ENCODE measurements at regions not wholly inside any gene's neighbourhood (a gene's known extent, or its start where the extent isn't known, plus 50 kb on each side); places are given as distances from the start of the nearest gene placed in this dataset.
A peak's percentile ranks its signal among the peaks of the same experiment; 100 is the strongest.

- DNase-seq = no peak
Measured at GRCh38 chr7:88509341-88509740, 202.6 kb upstream of the STEAP4 start.

- peak in 2 of 58 donors; percentile 2 to 4 for DNase-seq
Measured at GRCh38 chr7:88500131-88500530, 193.4 kb upstream of the STEAP4 start.

GRCh38 chr7:88495881-88496725 is 189.4 kb upstream of the STEAP4 start:
- no peak for DNase-seq

GRCh38 chr7:88492153-88492552 is 185.5 kb upstream of the STEAP4 start:
- DNase-seq = no peak

- no peak for DNase-seq
Measured at GRCh38 chr7:88490874-88491273, 184.2 kb upstream of the STEAP4 start.

GRCh38 chr7:88490161-88490560 is 183.5 kb upstream of the STEAP4 start:
- no peak for DNase-seq

- peak in 2 of 58 donors; percentile 1 for DNase-seq
Measured at GRCh38 chr7:88485821-88486220, 179.1 kb upstream of the STEAP4 start.

- DNase-seq = no peak
Measured at GRCh38 chr7:88484551-88484950, 177.9 kb upstream of the STEAP4 start.

GRCh38 chr7:88480896-88481295 is 174.2 kb upstream of the STEAP4 start:
- peak in 48 of 58 donors; percentile 1 to 81 (median 44) for DNase-seq

GRCh38 chr7:88480271-88480670 is 173.6 kb upstream of the STEAP4 start:
- no peak for DNase-seq

GRCh38 chr7:88477976-88478375 is 171.3 kb upstream of the STEAP4 start:
- DNase-seq = no peak

- no peak for DNase-seq
Measured at GRCh38 chr7:88465600-88465999, 158.9 kb upstream of the STEAP4 start.

- no peak for DNase-seq
Measured at GRCh38 chr7:88462799-88463198, 156.1 kb upstream of the STEAP4 start.

GRCh38 chr7:88460650-88461049 is 154.0 kb upstream of the STEAP4 start:
- DNase-seq = no peak

GRCh38 chr7:88458946-88459345 is 152.3 kb upstream of the STEAP4 start:
- DNase-seq = no peak

- DNase-seq = no peak
Measured at GRCh38 chr7:88458279-88458678, 151.6 kb upstream of the STEAP4 start.

GRCh38 chr7:88457320-88457719 is 150.6 kb upstream of the STEAP4 start:
- no peak for DNase-seq

- no peak for DNase-seq
Measured at GRCh38 chr7:88456490-88456889, 149.8 kb upstream of the STEAP4 start.

GRCh38 chr7:88455696-88456095 is 149.0 kb upstream of the STEAP4 start:
- no peak for DNase-seq

- peak in 1 of 58 donors; percentile 2 for DNase-seq
Measured at GRCh38 chr7:88452646-88453045, 146.0 kb upstream of the STEAP4 start.

- no peak for DNase-seq
Measured at GRCh38 chr7:88450874-88451273, 144.2 kb upstream of the STEAP4 start.

GRCh38 chr7:88449410-88449809 is 142.7 kb upstream of the STEAP4 start:
- DNase-seq = no peak

GRCh38 chr7:88442413-88442812 is 135.7 kb upstream of the STEAP4 start:
- no peak for DNase-seq
